Right ventricle myocardium inferior (tissue), 1 donor: ENCODE measurements at regions not wholly inside any gene's neighbourhood (a gene's known extent, or its start where the extent isn't known, plus 50 kb on each side); places are given as distances from the start of the nearest gene placed in this dataset.
A peak's percentile ranks its signal among the peaks of the same experiment; 100 is the strongest.

Experiments
- ATAC-seq: fragments of 200-7000 bp; cut with Tn5 transposase; one replicate; pipeline ENCODE4 v1.9.1; 2020; ENCODE audit warnings: mild to moderate bottlenecking, moderate library complexity
- DNase-seq: peaks from one replicate; pipeline ENCODE4 v3.0.0; 2021; ENCODE audit errors: missing footprints
- intact Hi-C: fragments of 100-400 bp; cut with DNase I; formaldehyde crosslinking; loops from one replicate; pipeline ENCODE4 v1.11.0; 2022
- donor health status: DM: no; HTN: yes; CAD: no; lungs with severe emphysema.

- intact Hi-C loops: no loop called here
Observed at GRCh38 chr5:4216142-4216541, 620.5 kb downstream of the IRX1 start.

GRCh38 chr5:4220016-4220415, 624.4 kb downstream of the IRX1 start:
- intact Hi-C loops: no loop called here
- ATAC-seq (no peak), DNase-seq (no peak)

More at GRCh38 chr5:4216142-4216541, 620.5 kb downstream of the IRX1 start:
- no peak for DNase-seq
- ATAC-seq: no peak

- intact Hi-C loops: no loop called here
- no peak for ATAC-seq
- no peak for DNase-seq
Observed at GRCh38 chr5:4221048-4221447, 625.4 kb downstream of the IRX1 start.

- intact Hi-C loops: no loop called here
- DNase-seq: no peak
- no peak for ATAC-seq
Observed at GRCh38 chr5:4222147-4222546, 626.5 kb downstream of the IRX1 start.

- DNase-seq (no peak), ATAC-seq (no peak)
- intact Hi-C loops: no loop called here
Observed at GRCh38 chr5:4222821-4223220, 627.2 kb downstream of the IRX1 start.

- DNase-seq: no peak
- intact Hi-C loops: no loop called here
- no peak for ATAC-seq
Observed at GRCh38 chr5:4225741-4226140, 630.1 kb downstream of the IRX1 start.

GRCh38 chr5:4226565-4226964, 630.9 kb downstream of the IRX1 start:
- ATAC-seq (no peak), DNase-seq (no peak)
- intact Hi-C loops: no loop called here

GRCh38 chr5:4228708-4229107, 633.1 kb downstream of the IRX1 start:
- intact Hi-C loops: no loop called here
- DNase-seq (no peak), ATAC-seq (no peak)

- DNase-seq: no peak
- intact Hi-C loops: no loop called here
- ATAC-seq: no peak
Observed at GRCh38 chr5:4229414-4230292, 634.0 kb downstream of the IRX1 start.

- DNase-seq (no peak), ATAC-seq (no peak)
- intact Hi-C loops: no loop called here
Observed at GRCh38 chr5:4230471-4230785, 634.8 kb downstream of the IRX1 start.

GRCh38 chr5:4230786-4231641, 635.4 kb downstream of the IRX1 start:
- DNase-seq: no peak
- intact Hi-C loops: no loop called here
- ATAC-seq: no peak

GRCh38 chr5:4232084-4232483, 636.5 kb downstream of the IRX1 start:
- intact Hi-C loops: no loop called here
- DNase-seq: no peak
- ATAC-seq: no peak

- intact Hi-C loops: no loop called here
- ATAC-seq: peak; percentile 60
- no peak for DNase-seq
Observed at GRCh38 chr5:4233671-4234070, 638.0 kb downstream of the IRX1 start.

GRCh38 chr5:4243479-4244264, 648.0 kb downstream of the IRX1 start:
- ATAC-seq (no peak), DNase-seq (no peak)
- intact Hi-C loops: no loop called here

GRCh38 chr5:4244306-4244705, 648.7 kb downstream of the IRX1 start:
- ATAC-seq: no peak
- intact Hi-C loops: no loop called here
- DNase-seq: no peak

- ATAC-seq (no peak), DNase-seq (no peak)
- intact Hi-C loops: no loop called here
Observed at GRCh38 chr5:4245076-4245475, 649.4 kb downstream of the IRX1 start.

GRCh38 chr5:4245511-4245910, 649.9 kb downstream of the IRX1 start:
- intact Hi-C loops: no loop called here
- ATAC-seq: peak; percentile 59
- no peak for DNase-seq

- DNase-seq: no peak
- intact Hi-C loops: no loop called here
- ATAC-seq: no peak
Observed at GRCh38 chr5:4246447-4246846, 650.8 kb downstream of the IRX1 start.

GRCh38 chr5:4250254-4250653, 654.6 kb downstream of the IRX1 start:
- DNase-seq (no peak), ATAC-seq (no peak)
- intact Hi-C loops: no loop called here
